ENCODE measurements at regions not wholly inside any gene's neighbourhood (a gene's known extent, or its start where the extent isn't known, plus 50 kb on each side); places are given as distances from the start of the nearest gene placed in this dataset.

GRCh38 chr9:134980516-134980915 is 62.8 kb upstream of the FCN1 start:
- Histone ChIP-seq H2AK5ac (ENCODE audit: low read length, severe bottlenecking) (no peak overlapping the region), H4K8ac (ENCODE audit: low read length) (no peak overlapping the region), H3K18ac (ENCODE audit: low read depth in 1 of 2, low read length in 2 of 2) (no peak overlapping the region), H3K4ac (ENCODE audit: low read depth in 1 of 2, low read length in 2 of 2) (no peak overlapping the region), H2BK5ac (ENCODE audit: low read depth, low read length, poor library complexity, severe bottlenecking) (no peak overlapping the region), H2BK12ac (ENCODE audit: low read length in 2 of 2) (no peak overlapping the region), H3K4me3 (ENCODE audit: insufficient read depth in 1 of 2, low read depth in 1 of 2, low read length in 2 of 2) (no peak overlapping the region), H3K14ac (ENCODE audit: low read length in 2 of 2) (no peak overlapping the region), H2BK15ac (ENCODE audit: low read depth, poor library complexity, severe bottlenecking) (no peak overlapping the region), H3K9ac (ENCODE audit: low read length) (no peak overlapping the region), H2AFZ (ENCODE audit: low read depth, low read length) (no peak overlapping the region), H3K36me3 (ENCODE audit: control insufficient read depth in 1 of 2, insufficient read depth in 2 of 2, low read depth in 1 of 2, low read length in 2 of 2) (no peaks in the 10 kb centered on the region), H3K27ac (ENCODE audit: low read length, poor library complexity, severe bottlenecking) (no peak overlapping the region), H3K4me2 (ENCODE audit: low read length, poor library complexity, severe bottlenecking) (no peak overlapping the region), H3K4me1 (ENCODE audit: control insufficient read depth, insufficient read depth, low read depth, low read length) (no peaks in the 10 kb centered on the region), H3K23ac (ENCODE audit: low read length in 2 of 2) (no peak overlapping the region), H3K27me3 (ENCODE audit: control insufficient read depth in 1 of 2, insufficient read depth in 1 of 2, low read length in 2 of 2) (peaks cover 0 to 18% of the 10 kb centered on the region in 2 experiments), H3K79me1 (replicated peaks; ENCODE audit: low read length, poor library complexity, severe bottlenecking) (no peaks in the 10 kb centered on the region), H2BK120ac (ENCODE audit: low read depth, low read length) (no peak overlapping the region), H4K91ac (ENCODE audit: low read length) (no peak overlapping the region), H3K9me3 (ENCODE audit: control insufficient read depth, low read length) (peaks cover under 1% of the 10 kb centered on the region)
- 82% methylated on average over 9 of the region's 9 CpGs for WGBS
- no peak for DNase-seq

- H2AK5ac ChIP-seq (ENCODE audit: low read length, severe bottlenecking) = no peak overlapping the region
- WGBS = 80% methylated on average over 10 of the region's 10 CpGs
These were observed 63.3 kb upstream of the FCN1 start for GRCh38 chr9:134980991-134981390.

GRCh38 chr9:134981829-134982228 is 64.1 kb upstream of the FCN1 start:
- H2BK5ac ChIP-seq (ENCODE audit: low read depth, low read length, poor library complexity, severe bottlenecking) = no peak overlapping the region
- 88% methylated on average over 10 of the region's 11 CpGs for WGBS
- no peak overlapping the region for H4K8ac ChIP-seq (ENCODE audit: low read length)
- H3K9me3 ChIP-seq (ENCODE audit: control insufficient read depth, low read length) = peaks cover 6% of the 10 kb centered on the region
- no peak overlapping the region for H2BK15ac ChIP-seq (ENCODE audit: low read depth, poor library complexity, severe bottlenecking)
- no peaks in the 10 kb centered on the region for H3K4me1 ChIP-seq (ENCODE audit: control insufficient read depth, insufficient read depth, low read depth, low read length)
- H3K4me3 ChIP-seq (ENCODE audit: insufficient read depth in 1 of 2, low read depth in 1 of 2, low read length in 2 of 2) = no peak overlapping the region
- H3K14ac ChIP-seq (ENCODE audit: low read length in 2 of 2) = no peak overlapping the region
- H3K27me3 ChIP-seq (ENCODE audit: control insufficient read depth in 1 of 2, insufficient read depth in 1 of 2, low read length in 2 of 2) = peaks cover 0 to 17% of the 10 kb centered on the region in 2 experiments
- H3K23ac ChIP-seq (ENCODE audit: low read length in 2 of 2) = no peak overlapping the region
- H3K4me2 ChIP-seq (ENCODE audit: low read length, poor library complexity, severe bottlenecking) = no peak overlapping the region
- H3K79me1 ChIP-seq (replicated peaks; ENCODE audit: low read length, poor library complexity, severe bottlenecking) = no peaks in the 10 kb centered on the region
- no peak overlapping the region for H3K27ac ChIP-seq (ENCODE audit: low read length, poor library complexity, severe bottlenecking)
- H2AK5ac ChIP-seq (ENCODE audit: low read length, severe bottlenecking) = no peak overlapping the region
- no peak overlapping the region for H4K91ac ChIP-seq (ENCODE audit: low read length)
- H3K18ac ChIP-seq (ENCODE audit: low read depth in 1 of 2, low read length in 2 of 2) = no peak overlapping the region
- H3K9ac ChIP-seq (ENCODE audit: low read length) = no peak overlapping the region
- no peak overlapping the region for H2AFZ ChIP-seq (ENCODE audit: low read depth, low read length)
- H3K4ac ChIP-seq (ENCODE audit: low read depth in 1 of 2, low read length in 2 of 2) = no peak overlapping the region
- DNase-seq = no peak
- H2BK120ac ChIP-seq (ENCODE audit: low read depth, low read length) = no peak overlapping the region
- no peaks in the 10 kb centered on the region for H3K36me3 ChIP-seq (ENCODE audit: control insufficient read depth in 1 of 2, insufficient read depth in 2 of 2, low read depth in 1 of 2, low read length in 2 of 2)
- no peak overlapping the region for H2BK12ac ChIP-seq (ENCODE audit: low read length in 2 of 2)

More at GRCh38 chr9:134980991-134981390, 63.3 kb upstream of the FCN1 start:
- DNase-seq = no peak
- H3K79me1 ChIP-seq (replicated peaks; ENCODE audit: low read length, poor library complexity, severe bottlenecking) = no peaks in the 10 kb centered on the region
- H3K4ac ChIP-seq (ENCODE audit: low read depth in 1 of 2, low read length in 2 of 2) = no peak overlapping the region
- H2AFZ ChIP-seq (ENCODE audit: low read depth, low read length) = no peak overlapping the region
- H4K91ac ChIP-seq (ENCODE audit: low read length) = no peak overlapping the region
- peaks cover 5% of the 10 kb centered on the region for H3K9me3 ChIP-seq (ENCODE audit: control insufficient read depth, low read length)
- no peaks in the 10 kb centered on the region for H3K36me3 ChIP-seq (ENCODE audit: control insufficient read depth in 1 of 2, insufficient read depth in 2 of 2, low read depth in 1 of 2, low read length in 2 of 2)
- no peak overlapping the region for H3K9ac ChIP-seq (ENCODE audit: low read length)
- no peak overlapping the region for H3K23ac ChIP-seq (ENCODE audit: low read length in 2 of 2)
- no peak overlapping the region for H3K27ac ChIP-seq (ENCODE audit: low read length, poor library complexity, severe bottlenecking)
- peaks cover 0 to 17% of the 10 kb centered on the region in 2 experiments for H3K27me3 ChIP-seq (ENCODE audit: control insufficient read depth in 1 of 2, insufficient read depth in 1 of 2, low read length in 2 of 2)
- H4K8ac ChIP-seq (ENCODE audit: low read length) = no peak overlapping the region
- no peaks in the 10 kb centered on the region for H3K4me1 ChIP-seq (ENCODE audit: control insufficient read depth, insufficient read depth, low read depth, low read length)
- no peak overlapping the region for H2BK5ac ChIP-seq (ENCODE audit: low read depth, low read length, poor library complexity, severe bottlenecking)
- no peak overlapping the region for H2BK12ac ChIP-seq (ENCODE audit: low read length in 2 of 2)
- no peak overlapping the region for H3K4me3 ChIP-seq (ENCODE audit: insufficient read depth in 1 of 2, low read depth in 1 of 2, low read length in 2 of 2)
- no peak overlapping the region for H3K18ac ChIP-seq (ENCODE audit: low read depth in 1 of 2, low read length in 2 of 2)
- no peak overlapping the region for H2BK120ac ChIP-seq (ENCODE audit: low read depth, low read length)
- no peak overlapping the region for H3K14ac ChIP-seq (ENCODE audit: low read length in 2 of 2)
- no peak overlapping the region for H3K4me2 ChIP-seq (ENCODE audit: low read length, poor library complexity, severe bottlenecking)
- H2BK15ac ChIP-seq (ENCODE audit: low read depth, poor library complexity, severe bottlenecking) = no peak overlapping the region

GRCh38 chr9:134982311-134982710 is 64.6 kb upstream of the FCN1 start:
- no peaks in the 10 kb centered on the region for H3K79me1 ChIP-seq (replicated peaks; ENCODE audit: low read length, poor library complexity, severe bottlenecking)
- H3K23ac ChIP-seq (ENCODE audit: low read length in 2 of 2) = no peak overlapping the region
- H3K27ac ChIP-seq (ENCODE audit: low read length, poor library complexity, severe bottlenecking) = no peak overlapping the region
- H3K4ac ChIP-seq (ENCODE audit: low read depth in 1 of 2, low read length in 2 of 2) = no peak overlapping the region
- peaks cover 9% of the 10 kb centered on the region for H3K9me3 ChIP-seq (ENCODE audit: control insufficient read depth, low read length)
- H3K4me2 ChIP-seq (ENCODE audit: low read length, poor library complexity, severe bottlenecking) = no peak overlapping the region
- no peak overlapping the region for H3K4me3 ChIP-seq (ENCODE audit: insufficient read depth in 1 of 2, low read depth in 1 of 2, low read length in 2 of 2)
- H2BK12ac ChIP-seq (ENCODE audit: low read length in 2 of 2) = no peak overlapping the region
- H2BK15ac ChIP-seq (ENCODE audit: low read depth, poor library complexity, severe bottlenecking) = no peak overlapping the region
- H3K27me3 ChIP-seq (ENCODE audit: control insufficient read depth in 1 of 2, insufficient read depth in 1 of 2, low read length in 2 of 2) = peaks cover 0 to 17% of the 10 kb centered on the region in 2 experiments
- DNase-seq = no peak
- H2BK5ac ChIP-seq (ENCODE audit: low read depth, low read length, poor library complexity, severe bottlenecking) = no peak overlapping the region
- H4K91ac ChIP-seq (ENCODE audit: low read length) = no peak overlapping the region
- no peak overlapping the region for H3K9ac ChIP-seq (ENCODE audit: low read length)
- H3K18ac ChIP-seq (ENCODE audit: low read depth in 1 of 2, low read length in 2 of 2) = no peak overlapping the region
- no peaks in the 10 kb centered on the region for H3K36me3 ChIP-seq (ENCODE audit: control insufficient read depth in 1 of 2, insufficient read depth in 2 of 2, low read depth in 1 of 2, low read length in 2 of 2)
- H2AFZ ChIP-seq (ENCODE audit: low read depth, low read length) = no peak overlapping the region
- WGBS = 86% methylated on average over 8 of the region's 8 CpGs
- no peaks in the 10 kb centered on the region for H3K4me1 ChIP-seq (ENCODE audit: control insufficient read depth, insufficient read depth, low read depth, low read length)
- H3K14ac ChIP-seq (ENCODE audit: low read length in 2 of 2) = no peak overlapping the region
- no peak overlapping the region for H2BK120ac ChIP-seq (ENCODE audit: low read depth, low read length)
- H2AK5ac ChIP-seq (ENCODE audit: low read length, severe bottlenecking) = no peak overlapping the region
- no peak overlapping the region for H4K8ac ChIP-seq (ENCODE audit: low read length)

Measured in mesenchymal stem cell (in vitro differentiated cells and primary cell).